Embryonic facial prominence (tissue), 1 donor: ENCODE measurements at regions not wholly inside any gene's neighbourhood (a gene's known extent, or its start where the extent isn't known, plus 50 kb on each side); places are given as distances from the start of the nearest gene placed in this dataset.
"Not testable (repeated sequence)": the region's sequence is repeated elsewhere in the genome, so short reads cannot be mapped to it uniquely, and the experiment has no call there.

Experiments
- DNase-seq: peaks from one replicate; pipeline ENCODE4 v3.0.0-alpha.2; 2016; ENCODE audit errors: extremely low spot score

DNA sequence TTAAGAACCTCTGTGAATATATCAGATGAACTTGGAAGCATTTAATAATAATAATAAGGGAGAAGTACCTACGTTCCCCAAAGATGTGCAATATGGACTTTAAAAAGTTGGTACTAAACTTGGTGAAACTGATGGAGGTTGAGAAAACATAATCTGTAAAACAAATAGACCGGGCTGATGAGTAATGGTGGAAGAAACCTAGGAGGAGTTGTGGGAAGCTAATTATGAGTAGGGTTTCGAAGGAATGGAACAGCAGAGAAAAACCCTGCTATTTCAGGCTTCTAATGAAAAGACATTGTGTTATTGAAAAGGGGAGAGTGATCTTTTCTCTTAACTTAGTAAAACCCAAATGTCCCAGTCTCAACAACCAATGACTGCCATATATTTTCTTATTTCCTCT is 229.3 kb downstream of the PCSK1 start:
- no peak for DNase-seq

DNA sequence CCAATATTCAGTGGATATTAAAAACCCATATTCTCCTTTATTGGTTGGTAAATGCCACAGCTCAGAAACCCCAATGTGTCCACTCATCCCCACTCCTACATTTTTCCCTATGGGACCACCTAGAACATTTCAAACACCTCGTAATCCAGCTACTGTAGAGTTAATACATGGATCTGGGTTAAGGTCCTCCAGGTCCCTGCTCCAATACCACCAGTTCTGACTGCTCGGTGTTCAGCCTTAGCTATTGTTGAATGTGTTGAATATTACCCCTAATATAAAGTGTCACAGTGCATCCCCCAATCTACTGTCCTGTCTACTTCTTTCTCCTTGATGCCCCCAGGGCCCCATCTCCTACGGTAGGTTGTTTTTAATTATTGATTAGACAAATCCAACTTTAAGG is 231.5 kb downstream of the PCSK1 start:
- no peak for DNase-seq

DNA sequence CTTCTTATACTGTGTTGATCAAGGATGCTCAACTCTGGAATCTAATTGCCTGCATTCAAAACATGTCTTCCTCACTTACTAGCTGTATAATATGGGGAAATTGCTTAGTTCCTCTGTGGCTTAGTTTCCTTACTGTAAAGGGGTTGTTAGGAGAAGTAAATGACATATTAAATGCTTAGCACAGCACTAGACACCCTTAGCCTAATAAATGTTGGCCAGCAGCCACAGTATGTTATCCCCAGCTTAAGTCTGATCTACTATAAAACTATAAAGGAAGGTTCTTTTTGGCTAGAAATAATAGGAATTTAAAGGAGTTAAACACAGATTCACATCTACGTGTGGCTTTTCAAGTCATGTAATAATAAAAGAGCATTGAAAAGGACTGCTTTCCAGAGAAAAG is 232.4 kb downstream of the PCSK1 start:
- DNase-seq: no peak

DNA sequence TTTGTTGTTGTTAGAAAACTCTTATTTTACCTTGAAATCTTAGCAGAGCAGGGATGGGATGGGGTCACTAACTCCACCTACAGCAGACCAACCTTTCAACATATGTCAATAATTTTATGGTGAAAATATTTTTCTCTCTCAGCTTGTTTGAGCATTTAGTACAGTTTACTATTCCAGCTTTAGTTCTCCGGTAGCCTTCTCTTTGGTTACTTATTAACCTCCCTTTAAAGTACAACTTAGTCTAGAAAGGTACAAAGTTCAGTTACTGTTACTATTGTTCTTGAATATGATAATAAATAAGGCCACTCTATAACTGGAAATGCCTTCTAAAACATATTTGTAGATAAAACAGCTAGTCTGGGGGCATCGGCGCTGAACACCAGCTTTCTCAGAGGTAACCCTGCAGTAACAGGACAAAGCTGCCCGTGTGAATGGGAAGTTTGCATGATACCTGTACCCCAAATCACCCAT is 233.3 kb downstream of the PCSK1 start:
- DNase-seq: no peak

DNA sequence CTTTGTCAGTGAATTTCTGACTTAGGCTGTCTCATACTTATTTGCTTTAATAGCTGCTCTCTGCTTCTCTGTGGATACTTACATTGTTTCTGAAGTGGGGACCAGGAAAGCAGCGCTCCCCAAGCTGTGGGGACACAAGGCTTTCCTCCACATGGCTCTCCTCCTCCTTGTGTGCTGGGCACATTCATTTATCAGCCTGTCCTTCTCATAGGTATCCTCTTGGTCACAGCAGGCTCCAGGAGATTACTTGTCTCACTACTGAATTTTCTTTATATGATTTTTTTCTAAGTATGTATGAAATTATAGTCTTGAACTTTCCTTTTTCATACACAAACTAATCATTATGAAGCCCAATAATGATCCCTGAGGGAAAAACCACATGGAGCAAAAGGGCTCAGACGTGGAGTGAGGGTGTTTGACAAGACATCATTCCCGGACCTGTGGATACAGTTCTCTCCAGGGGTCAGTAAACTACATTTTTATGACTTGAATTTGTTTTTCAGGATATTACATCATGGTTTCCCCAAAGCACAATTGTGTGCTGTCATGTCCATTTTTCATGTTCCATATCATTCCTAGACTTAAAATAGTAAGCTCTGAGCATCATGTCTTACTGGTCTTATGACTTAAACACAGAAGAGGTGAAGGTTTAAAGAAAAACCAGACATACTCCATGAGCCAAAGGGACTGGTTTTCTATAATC is 234.5 kb downstream of the PCSK1 start:
- DNase-seq: no peak

DNA sequence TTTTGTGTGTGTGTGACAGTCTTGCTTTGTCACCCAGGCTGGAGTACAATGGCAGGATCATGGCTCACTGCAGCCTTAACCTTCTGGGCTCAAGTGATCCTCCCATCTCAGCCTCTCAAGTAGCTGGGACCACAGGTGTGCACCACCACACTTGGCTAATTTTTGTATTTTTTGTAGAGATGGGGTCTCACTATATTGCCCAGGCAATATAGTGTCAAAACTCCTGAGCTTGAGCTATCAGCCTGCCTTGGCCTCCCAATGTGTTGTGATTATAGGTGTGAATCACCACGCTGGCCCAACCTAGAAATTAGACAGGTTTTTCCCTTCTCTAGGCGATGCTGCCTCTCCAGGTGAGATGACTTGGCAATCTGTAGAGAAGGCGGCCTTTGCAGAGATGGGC is 235.3 kb downstream of the PCSK1 start:
- not testable (repeated sequence) for DNase-seq

DNA sequence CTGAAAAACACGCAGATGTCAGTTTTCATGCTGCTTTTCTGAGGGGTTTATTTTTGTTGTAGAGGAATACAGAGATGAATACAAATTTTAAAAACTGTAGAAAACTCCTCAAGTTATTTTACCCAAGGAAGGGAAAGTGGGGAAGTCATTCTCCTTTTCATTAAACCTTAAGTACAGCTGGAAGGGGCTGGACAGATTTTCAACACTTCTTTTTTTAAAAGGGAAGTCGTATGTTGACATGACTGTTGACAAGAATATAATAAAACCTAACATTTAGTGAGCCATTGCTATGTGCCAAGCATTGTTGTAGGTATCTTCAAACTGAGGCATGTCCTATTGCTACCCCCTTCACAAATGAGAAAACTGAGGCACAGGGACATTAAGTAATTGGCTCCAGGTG is 235.7 kb upstream of the ELL2 start:
- no peak for DNase-seq

DNA sequence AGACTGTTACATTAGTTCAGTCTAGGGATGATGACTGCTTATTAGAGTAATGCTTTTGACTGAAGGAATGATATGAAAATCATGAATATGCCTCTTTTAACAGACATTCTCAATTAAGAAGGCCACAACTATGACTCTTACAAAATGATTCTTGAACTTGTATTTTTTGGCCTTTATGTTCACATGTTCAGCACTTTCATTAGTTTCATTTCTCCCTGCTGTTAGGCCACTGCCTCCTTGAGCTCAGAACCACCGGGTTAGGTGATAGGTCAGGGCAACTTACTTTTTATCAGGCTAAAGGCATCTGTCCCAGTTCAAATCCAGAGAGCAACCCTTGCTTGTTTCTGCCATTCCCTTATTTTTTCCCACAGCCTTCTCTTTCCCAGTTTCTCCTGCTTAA is 235.2 kb upstream of the ELL2 start:
- no peak for DNase-seq

DNA sequence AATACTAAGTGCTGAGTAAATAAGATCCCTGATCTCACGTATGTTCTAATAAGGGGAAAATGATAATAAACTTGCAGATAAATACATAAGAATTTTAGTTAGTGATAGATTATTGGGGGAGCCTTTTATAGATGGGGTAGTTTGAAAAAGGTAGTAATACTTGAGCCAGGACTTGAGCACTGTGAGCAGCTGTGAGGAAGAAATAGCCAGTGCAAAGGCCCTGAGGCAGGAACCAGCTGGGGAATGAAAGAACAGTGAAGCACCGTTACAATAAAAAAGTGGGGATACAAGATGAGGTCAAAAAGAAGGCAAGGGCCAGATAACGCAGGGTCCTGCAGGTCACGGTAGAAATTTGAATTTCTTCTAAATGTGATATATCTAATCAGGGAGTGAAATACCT is 234.8 kb upstream of the ELL2 start:
- no peak for DNase-seq

DNA sequence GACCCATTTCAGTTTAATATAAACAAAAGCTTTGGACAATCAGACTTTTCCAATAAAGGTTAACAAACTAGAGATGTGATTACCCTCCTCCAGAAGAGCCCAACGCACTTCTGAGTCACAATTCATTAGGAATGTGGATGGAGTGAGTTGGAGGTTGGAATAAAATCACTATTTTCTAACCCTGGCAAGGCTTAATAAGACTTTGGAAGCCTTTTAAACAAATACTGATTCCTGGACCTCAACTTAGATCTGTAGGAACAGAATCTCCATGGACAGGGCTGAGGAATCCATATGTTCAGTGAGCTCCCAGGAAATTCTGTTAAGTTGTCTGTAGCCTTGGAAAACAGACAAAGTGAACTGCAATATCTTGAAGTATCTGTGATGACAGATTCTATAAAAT is 233.5 kb upstream of the ELL2 start:
- no peak for DNase-seq

DNA sequence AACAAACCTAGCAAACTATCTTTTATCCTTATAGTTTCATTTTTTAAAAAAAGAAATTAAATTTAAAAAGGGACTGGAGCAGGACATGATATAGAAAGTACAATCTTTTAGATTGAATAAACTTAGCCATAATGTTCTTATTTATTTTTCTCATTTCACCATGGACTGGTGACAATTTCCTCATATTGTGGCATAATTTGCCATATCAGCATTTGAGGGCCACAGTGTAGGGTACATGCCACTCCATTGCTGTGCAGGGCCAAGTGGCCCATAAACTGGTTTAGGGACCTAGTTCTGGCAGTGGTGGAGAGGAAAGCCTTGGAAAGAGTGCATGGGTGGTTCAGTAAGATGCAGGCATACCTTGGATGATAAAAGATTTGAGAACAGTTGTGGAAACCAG is 232.9 kb upstream of the ELL2 start:
- DNase-seq: no peak

DNA sequence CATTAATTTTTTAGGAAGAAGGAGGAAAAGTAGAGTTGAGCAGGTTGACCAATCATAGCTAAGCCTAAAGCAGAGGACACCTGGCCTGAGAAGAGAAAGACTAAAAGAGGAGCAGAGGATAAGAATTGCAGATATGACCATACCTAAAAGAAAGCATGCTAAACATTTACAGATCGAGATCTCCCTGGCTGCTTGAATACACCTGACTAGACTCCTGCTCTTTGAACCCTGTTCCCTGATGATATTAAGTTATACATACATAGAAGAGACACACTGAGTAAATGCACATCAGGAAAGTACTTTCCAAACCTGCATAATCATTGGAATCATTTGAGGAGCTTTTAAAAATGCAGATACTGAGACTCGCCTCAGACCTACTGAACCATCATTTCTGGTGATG is 232.3 kb upstream of the ELL2 start:
- DNase-seq: no peak

DNA sequence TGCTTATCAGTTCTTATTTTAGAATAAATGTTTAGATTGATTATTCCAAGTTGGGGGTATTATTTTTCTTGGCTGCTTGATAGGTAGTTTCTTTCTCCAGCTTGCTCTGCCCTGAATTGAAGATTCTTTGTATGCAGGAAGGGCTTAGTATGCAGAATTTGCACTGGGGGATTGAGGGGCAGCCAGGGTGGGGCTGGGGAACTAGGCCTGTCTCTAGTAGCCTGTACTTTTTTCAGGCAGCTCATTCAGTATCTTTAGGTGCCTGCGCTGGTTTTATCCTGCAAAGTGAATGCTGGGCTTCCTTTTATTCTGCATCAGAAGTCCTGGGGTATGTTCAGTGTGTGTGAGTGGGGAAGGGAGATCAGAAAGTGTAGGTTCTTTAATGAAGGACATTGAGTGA is 228.3 kb upstream of the ELL2 start:
- DNase-seq: no peak

DNA sequence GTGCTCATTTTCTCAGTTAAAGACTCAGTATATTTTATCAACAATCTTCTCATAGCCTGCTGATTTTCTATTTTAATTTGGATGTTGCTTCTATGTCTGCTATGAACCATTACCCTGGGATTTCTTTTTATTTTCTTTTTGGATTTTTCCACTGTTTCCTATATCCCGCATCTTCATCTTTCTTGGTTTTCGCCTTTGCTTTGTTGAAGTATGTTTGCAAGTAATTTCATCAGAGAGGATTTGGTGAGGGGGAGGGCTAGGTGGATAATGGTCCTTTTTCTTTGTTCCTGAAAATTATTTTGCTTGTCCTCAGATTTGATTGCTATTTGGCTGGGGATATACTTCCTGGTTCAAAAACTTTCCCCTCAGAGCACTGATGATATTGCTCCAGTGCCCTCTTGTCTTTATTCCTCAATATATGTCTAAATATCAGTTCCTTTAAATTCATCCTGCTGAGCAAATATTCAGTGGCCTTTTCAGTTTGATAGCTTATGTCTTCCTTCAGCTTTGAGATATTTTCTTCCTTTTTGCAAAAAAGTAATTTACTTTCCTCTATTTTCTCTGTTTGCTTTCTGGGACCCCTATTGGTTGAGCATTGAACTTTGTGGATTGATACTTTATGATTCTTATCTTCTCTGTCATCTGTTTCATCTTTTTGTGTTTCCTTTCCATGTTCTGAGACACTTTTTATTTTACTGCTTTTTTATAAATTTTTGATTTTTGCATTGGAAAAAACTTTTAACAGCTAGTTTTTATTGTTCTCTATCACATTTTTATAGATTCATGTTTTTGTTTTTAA is 227.6 kb upstream of the ELL2 start:
- no peak for DNase-seq

DNA sequence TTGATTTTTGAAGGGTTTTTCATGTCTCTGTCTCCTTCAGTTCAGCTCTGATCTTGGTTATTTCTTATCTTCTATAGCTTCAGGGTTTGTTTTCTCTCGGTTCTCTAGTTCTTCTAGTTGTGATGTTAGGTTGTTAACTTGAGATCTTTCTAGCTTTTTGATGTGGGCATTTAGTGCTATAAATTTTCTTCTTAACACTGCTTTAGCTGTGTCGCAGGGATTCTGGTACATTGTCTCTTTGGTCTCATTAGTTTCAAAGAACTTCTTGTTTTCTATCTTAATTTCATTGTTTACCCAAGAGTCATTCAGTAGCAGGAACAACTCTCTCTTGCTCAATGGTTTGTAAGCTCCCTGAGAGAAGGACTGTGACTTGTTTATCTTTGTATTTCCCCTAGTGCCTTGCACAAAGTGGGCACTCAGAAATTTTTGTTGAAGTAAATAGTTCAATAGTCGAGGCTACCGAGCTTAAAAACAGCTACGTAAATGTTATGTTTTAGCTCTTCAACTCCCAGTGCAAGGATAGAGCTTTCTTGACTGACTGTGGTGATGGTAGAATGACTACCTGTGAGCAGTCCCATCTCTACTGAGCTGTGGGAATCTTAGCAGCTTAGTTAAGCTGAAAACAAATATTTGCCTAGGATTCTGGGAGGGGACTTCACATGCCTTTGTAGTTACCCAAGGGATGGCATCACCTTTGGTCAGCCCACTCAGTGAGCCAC is 225.8 kb upstream of the ELL2 start:
- no peak for DNase-seq

DNA sequence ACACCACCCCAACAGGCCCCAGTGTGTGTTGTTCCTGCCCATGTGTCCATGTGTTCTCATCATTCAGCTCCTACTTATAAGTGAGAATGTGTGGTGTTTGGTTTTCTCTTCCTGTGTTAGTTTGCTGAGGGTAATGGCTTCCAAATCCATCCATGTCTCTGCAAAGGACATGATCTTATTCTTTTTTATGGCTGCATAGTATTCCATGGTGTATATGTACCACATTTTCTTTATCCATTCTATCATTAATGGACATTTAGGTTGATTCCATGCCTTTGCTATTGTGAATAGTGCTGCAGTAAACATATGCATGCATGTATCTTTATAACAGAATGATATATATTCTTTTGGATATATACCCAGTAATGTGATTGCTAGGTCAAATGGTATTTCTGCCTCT is 222.9 kb upstream of the ELL2 start:
- not testable (repeated sequence) for DNase-seq

DNA sequence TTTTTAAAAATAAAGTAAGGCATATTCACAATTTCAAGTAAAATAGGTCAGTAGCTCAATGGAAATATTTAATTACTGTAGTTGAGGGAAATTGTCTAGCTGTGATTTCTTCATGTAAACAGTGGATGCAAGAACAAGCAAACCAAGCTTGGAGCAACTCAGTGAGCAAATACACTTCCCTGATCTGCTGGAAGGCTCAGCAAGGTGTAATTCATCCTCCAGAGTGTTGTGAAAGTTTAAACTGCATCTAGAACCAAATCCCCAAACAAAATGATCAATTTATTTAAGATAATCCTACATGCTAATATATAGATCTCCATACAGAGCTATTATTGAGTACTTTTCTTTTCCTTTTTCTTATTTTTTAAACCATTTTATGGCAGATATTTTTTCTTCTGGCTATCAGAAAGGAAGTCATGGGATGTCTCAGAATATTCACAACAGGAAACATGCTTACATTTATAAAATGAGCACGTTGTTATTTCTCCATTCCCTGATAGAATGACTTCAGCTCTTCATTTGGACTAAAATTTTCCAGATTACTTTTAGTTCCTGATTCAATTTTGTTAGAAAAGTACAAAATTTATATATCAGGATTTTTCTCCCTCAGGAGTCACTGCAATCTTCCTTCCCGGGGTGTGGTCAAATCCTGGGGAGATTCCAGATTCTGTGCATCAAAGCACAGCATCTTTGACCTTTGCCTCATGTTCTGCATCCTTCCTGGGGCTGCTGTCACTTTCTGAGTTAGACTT is 219.2 kb upstream of the ELL2 start:
- no peak for DNase-seq

DNA sequence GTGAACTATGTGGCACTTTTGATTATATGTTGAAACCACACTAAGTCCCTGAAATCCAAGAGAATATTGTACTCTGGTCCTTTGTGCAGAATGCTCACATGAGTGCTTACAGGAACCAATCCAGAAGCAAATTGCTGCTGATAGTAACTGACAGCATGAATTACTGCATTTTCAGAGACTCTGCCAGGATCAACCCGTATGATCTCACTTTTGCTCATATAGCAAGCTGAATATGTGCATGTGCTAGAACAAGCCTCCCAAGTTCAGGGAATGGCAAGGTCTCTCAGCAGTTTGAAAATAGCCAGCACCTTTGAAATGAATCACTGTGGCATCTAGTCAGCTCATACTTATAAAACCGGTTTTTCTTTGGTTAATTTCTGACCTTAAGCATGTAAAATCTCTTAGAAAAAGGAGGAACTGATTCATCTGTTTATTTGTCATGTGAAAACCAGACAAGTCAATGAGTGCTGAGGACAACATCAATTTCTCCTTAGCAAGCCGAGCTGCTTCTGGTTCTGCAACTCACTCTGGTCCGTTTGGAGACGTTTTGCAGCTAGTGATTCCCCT is 215.7 kb upstream of the ELL2 start:
- no peak for DNase-seq

DNA sequence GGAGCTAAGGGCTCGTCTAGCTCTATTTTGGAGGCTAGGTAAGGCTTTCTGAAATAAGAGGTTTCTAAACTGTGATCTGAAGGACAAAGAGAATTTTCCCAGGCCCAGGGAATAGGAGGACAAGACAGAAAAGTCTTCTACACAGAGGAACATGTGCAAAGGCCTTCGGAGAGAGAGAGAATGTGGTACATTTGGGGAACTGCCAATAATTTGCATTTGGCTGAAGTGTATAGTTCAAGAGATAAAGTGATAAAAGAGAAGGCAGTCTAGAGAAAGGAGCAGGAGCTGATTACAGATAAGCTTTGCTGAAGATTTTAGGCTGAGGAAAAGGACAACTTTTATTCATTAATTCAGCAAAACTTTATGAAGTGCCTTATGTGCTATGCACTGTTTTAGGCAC is 214.4 kb upstream of the ELL2 start:
- no peak for DNase-seq

DNA sequence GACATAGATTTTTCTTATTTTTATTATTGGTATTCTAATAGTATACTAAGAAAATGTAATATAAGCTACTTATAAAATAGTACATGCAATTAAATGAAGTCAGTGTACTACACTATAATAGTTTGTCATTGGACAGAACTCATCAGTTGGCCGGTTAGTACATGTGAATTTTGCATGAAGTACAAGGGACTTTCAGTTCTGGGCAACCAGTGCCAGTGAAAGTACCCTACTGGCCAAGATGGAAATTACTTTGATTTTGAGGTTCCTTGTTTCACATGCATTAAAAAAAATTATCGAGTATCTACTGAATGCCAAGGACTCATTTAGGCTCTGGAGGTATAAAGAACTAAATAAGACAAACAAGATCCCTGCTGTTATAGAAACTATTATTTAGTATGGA is 213.4 kb upstream of the ELL2 start:
- DNase-seq: no peak

DNA sequence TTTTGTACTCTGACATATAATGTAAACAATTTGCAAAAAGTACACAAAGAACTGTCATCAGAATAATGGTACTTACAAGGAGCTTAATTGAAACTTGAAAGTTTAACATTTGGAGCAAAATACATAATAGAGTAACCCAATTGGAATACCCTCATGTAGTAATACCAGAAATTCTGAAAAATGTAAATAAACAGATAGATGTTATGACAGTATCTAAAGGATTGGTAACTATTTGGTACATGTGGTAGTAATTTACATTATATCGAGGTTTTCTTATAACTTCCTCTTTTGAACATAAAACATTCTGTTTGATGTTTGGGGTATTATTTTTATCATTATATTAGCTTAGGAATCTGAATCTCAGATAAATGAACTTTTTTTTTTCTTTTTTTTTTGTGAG is 211.7 kb upstream of the ELL2 start:
- DNase-seq: no peak

DNA sequence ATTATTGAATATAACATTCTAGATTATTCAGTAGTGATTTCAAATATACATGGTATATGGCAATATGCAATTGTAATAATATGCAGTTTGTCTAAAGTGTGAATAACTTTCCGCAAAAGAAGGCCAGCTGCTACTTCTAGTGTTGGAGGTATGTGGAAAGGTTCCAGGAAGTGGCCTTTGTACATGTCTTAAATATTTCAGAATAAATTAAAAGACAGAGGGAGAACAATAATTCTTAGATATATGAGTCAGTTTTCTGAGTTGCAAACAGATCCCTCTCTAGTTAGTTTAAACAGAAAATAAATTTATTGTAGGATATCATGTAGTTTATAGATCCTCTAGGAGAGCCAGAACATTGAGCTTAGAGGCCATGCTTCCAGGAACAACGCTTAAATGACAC is 210.8 kb upstream of the ELL2 start:
- DNase-seq: no peak
